ENCODE measurements at regions not wholly inside any gene's neighbourhood (a gene's known extent, or its start where the extent isn't known, plus 50 kb on each side); places are given as distances from the start of the nearest gene placed in this dataset.

DNA sequence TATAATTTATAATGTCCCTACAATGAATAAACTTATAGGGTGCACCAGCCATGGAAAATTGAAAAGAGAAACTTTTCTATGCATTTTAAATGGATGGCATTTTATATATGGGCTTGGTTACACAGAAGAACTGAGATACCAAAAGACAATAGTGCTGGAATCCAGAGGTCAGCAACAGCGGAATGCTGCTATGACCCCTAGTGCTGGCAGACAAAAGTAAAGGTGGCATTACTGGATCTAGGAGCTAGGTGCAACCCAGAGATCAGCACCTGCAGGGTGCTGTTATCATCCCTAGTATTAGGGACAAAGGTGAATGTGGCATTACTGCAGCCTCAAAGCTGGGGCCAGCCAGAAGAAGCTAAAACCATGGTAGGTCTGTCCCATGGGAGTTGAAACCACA, 392.7 kb upstream of the ST6GAL2 start:
- no peaks in the 10 kb centered on the region for H3K27me3 ChIP-seq (ENCODE audit: control insufficient read depth, insufficient read depth, low read length)
- no peak overlapping the region for H3K4me3 ChIP-seq (ENCODE audit: insufficient read depth, low read depth, low read length)
- no peak for DNase-seq
- no peaks in the 10 kb centered on the region for H3K36me3 ChIP-seq (replicated peaks; ENCODE audit: control insufficient read depth, insufficient read depth, low read length)

DNA sequence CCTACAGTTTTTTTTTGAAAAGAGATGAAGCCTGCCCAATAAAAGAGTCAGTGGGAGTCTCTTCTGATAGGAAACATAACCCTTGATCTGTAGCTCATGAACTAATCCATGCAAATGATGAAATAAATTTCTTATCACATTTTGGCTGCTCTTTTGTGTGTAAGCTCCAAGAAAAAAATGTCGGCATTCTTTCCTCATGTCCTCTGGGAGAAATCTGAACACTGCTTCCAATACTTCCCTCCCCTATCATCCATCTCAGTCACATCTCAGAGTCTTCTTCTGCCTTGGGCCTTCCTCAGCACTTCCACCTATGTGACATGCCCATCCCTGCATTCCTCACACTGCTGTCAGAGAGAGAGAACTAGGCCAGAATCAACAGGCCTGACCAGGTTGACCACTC, 395.7 kb upstream of the ST6GAL2 start:
- DNase-seq: no peak
- Histone ChIP-seq H3K27me3 (ENCODE audit: control insufficient read depth, insufficient read depth, low read length) (no peaks in the 10 kb centered on the region), H3K4me3 (ENCODE audit: insufficient read depth, low read depth, low read length) (no peak overlapping the region), H3K36me3 (replicated peaks; ENCODE audit: control insufficient read depth, insufficient read depth, low read length) (no peaks in the 10 kb centered on the region)

- no peaks in the 10 kb centered on the region for H3K27me3 ChIP-seq (ENCODE audit: control insufficient read depth, insufficient read depth, low read length)
- no peak overlapping the region for H3K4me3 ChIP-seq (ENCODE audit: insufficient read depth, low read depth, low read length)
- H3K36me3 ChIP-seq (replicated peaks; ENCODE audit: control insufficient read depth, insufficient read depth, low read length): no peaks in the 10 kb centered on the region
- DNase-seq: no peak
Observed at GRCh38 chr2:107282135-107282534, 396.2 kb upstream of the ST6GAL2 start.

DNA sequence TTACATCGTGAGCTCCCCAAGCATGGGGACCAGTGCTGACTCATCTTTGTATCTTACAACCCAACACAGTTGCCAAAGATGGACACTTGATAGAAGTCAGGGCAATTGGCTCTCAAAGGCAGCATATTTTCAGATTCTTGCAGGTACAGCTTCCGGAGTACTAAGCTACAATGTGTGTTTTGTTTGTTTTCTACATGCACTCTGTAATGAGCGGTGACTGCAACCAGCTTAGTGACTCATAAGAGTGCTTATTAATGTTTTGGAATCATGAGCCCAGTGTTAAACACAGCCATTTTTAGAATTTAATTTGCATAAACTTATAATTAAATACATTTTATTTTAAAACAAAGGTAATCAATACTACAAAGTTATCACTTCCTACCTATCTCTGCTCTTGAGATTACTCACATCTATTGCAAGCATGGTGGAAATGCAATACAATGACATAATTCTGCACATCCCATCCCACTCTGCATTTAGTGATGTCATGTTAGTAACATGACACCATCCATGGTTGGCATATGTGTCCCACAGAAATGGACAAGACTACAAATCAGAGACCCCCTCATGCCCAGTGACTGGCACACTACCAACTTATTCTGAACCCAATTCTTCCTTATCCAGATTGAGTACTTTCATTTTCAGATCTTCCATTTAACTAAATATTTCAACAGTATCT, 399.8 kb upstream of the ST6GAL2 start:
- Histone ChIP-seq H3K4me3 (ENCODE audit: insufficient read depth, low read depth, low read length) (no peak overlapping the region), H3K27me3 (ENCODE audit: control insufficient read depth, insufficient read depth, low read length) (no peaks in the 10 kb centered on the region), H3K36me3 (replicated peaks; ENCODE audit: control insufficient read depth, insufficient read depth, low read length) (no peaks in the 10 kb centered on the region)
- no peak for DNase-seq

DNA sequence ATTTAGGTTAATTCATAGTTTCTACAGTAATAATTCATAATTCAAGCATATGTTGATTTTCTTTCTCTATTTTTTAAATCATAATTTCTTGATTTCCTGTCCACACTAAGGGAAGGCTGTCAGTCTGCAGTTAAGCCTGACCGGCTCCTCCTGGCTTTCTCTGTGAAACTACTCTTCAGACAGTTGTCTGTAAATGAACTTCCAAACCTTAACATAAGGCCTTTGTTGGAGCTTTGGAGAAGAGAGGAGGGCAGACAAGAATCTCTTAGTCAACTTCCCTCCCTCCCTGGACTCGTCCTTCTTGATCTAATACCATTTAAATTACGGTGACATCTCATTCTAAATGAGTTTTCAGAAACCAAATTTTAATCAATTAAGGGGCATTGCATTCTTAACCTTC, 404.1 kb upstream of the ST6GAL2 start:
- H3K27me3 ChIP-seq (ENCODE audit: control insufficient read depth, insufficient read depth, low read length): no peaks in the 10 kb centered on the region
- no peak for DNase-seq

GRCh38 chr2:107303964-107304363, 418.0 kb upstream of the ST6GAL2 start:
- Histone ChIP-seq H3K36me3 (replicated peaks; ENCODE audit: control insufficient read depth, insufficient read depth, low read length) (no peaks in the 10 kb centered on the region), H3K4me3 (ENCODE audit: insufficient read depth, low read depth, low read length) (no peak overlapping the region), H3K27me3 (ENCODE audit: control insufficient read depth, insufficient read depth, low read length) (no peaks in the 10 kb centered on the region)
- no peak for DNase-seq

More for the DNA sequence above, 404.1 kb upstream of the ST6GAL2 start:
- Histone ChIP-seq H3K36me3 (replicated peaks; ENCODE audit: control insufficient read depth, insufficient read depth, low read length) (no peaks in the 10 kb centered on the region), H3K4me3 (ENCODE audit: insufficient read depth, low read depth, low read length) (no peak overlapping the region)

- Histone ChIP-seq H3K36me3 (replicated peaks; ENCODE audit: control insufficient read depth, insufficient read depth, low read length) (no peaks in the 10 kb centered on the region), H3K4me3 (ENCODE audit: insufficient read depth, low read depth, low read length) (no peak overlapping the region), H3K27me3 (ENCODE audit: control insufficient read depth, insufficient read depth, low read length) (no peaks in the 10 kb centered on the region)
- DNase-seq: no peak
Observed at GRCh38 chr2:107305966-107306365, 420.0 kb upstream of the ST6GAL2 start.

DNA sequence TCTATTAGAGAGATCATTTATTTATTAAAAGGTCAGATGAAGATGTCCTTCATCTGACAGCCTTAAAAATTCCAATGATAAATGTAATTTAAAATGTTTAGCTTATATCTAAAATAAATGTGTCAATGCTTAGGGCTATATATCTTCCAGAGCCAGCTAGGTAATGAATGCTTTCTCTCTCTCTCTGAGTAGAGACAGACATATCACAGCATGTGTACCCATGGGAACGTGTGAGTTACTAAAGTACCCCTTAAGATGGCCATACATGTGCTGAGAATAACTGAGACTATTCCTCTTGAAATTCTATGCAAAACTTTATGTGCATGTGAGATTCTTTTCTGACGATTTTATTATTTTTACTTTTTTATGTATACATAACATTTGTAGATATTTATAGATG, 420.9 kb upstream of the ST6GAL2 start:
- no peaks in the 10 kb centered on the region for H3K36me3 ChIP-seq (replicated peaks; ENCODE audit: control insufficient read depth, insufficient read depth, low read length)
- DNase-seq: no peak
- H3K27me3 ChIP-seq (ENCODE audit: control insufficient read depth, insufficient read depth, low read length): no peaks in the 10 kb centered on the region
- H3K4me3 ChIP-seq (ENCODE audit: insufficient read depth, low read depth, low read length): no peak overlapping the region

DNA sequence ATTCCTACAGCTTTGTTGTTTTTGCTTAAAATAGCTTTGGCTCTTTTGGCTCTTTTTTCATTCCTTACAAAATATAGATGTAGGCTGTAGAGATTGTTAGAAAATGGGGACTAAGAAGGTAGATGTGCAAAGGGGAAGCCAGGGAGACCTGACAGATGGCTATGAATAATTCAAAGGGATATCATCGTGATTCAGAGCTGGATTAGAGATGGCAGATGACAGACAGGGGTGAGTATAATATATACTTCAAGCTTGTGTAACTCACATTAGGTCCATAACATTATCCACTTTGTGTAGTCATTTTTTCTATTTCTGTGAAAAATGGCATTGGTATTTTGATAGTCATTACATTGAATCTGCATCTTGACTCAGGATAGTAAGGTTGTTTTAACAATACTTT, 422.9 kb upstream of the ST6GAL2 start:
- Histone ChIP-seq H3K36me3 (replicated peaks; ENCODE audit: control insufficient read depth, insufficient read depth, low read length) (no peaks in the 10 kb centered on the region), H3K27me3 (ENCODE audit: control insufficient read depth, insufficient read depth, low read length) (no peaks in the 10 kb centered on the region), H3K4me3 (ENCODE audit: insufficient read depth, low read depth, low read length) (no peak overlapping the region)
- DNase-seq: no peak

- no peak for DNase-seq
- Histone ChIP-seq H3K36me3 (replicated peaks; ENCODE audit: control insufficient read depth, insufficient read depth, low read length) (no peaks in the 10 kb centered on the region), H3K4me3 (ENCODE audit: insufficient read depth, low read depth, low read length) (no peak overlapping the region), H3K27me3 (ENCODE audit: control insufficient read depth, insufficient read depth, low read length) (no peaks in the 10 kb centered on the region)
Observed at GRCh38 chr2:107312240-107312639, 426.3 kb upstream of the ST6GAL2 start.

- DNase-seq: no peak
- H3K36me3 ChIP-seq (replicated peaks; ENCODE audit: control insufficient read depth, insufficient read depth, low read length): no peaks in the 10 kb centered on the region
- H3K4me3 ChIP-seq (ENCODE audit: insufficient read depth, low read depth, low read length): no peak overlapping the region
- no peaks in the 10 kb centered on the region for H3K27me3 ChIP-seq (ENCODE audit: control insufficient read depth, insufficient read depth, low read length)
Observed at GRCh38 chr2:107313316-107313715, 427.3 kb upstream of the ST6GAL2 start.

- no peak for DNase-seq
- Histone ChIP-seq H3K36me3 (replicated peaks; ENCODE audit: control insufficient read depth, insufficient read depth, low read length) (no peaks in the 10 kb centered on the region), H3K27me3 (ENCODE audit: control insufficient read depth, insufficient read depth, low read length) (no peaks in the 10 kb centered on the region), H3K4me3 (ENCODE audit: insufficient read depth, low read depth, low read length) (no peak overlapping the region)
Observed at GRCh38 chr2:107320881-107321280, 434.9 kb upstream of the ST6GAL2 start.

DNA sequence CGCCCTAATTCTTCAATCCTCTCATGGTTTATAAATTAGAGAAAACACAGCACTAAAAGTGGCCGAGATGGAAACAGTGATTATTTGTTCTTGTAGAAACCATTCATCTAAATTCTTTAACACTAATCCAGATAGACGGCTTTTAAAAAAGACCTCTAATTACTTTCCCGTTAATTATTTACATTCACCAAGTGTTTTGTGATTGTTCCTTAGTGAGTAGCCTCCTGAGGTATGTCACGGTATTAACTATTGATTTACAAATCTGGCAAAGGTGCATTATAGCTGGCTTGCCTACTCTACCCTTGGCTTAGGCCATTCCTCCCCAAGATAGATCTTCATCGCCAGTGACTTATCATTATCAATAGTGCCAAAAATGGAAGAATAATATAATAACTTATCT, 436.4 kb upstream of the ST6GAL2 start:
- H3K4me3 ChIP-seq (ENCODE audit: insufficient read depth, low read depth, low read length): no peak overlapping the region
- H3K36me3 ChIP-seq (replicated peaks; ENCODE audit: control insufficient read depth, insufficient read depth, low read length): no peaks in the 10 kb centered on the region
- DNase-seq: no peak
- no peaks in the 10 kb centered on the region for H3K27me3 ChIP-seq (ENCODE audit: control insufficient read depth, insufficient read depth, low read length)

- Histone ChIP-seq H3K36me3 (replicated peaks; ENCODE audit: control insufficient read depth, insufficient read depth, low read length) (no peaks in the 10 kb centered on the region), H3K4me3 (ENCODE audit: insufficient read depth, low read depth, low read length) (no peak overlapping the region), H3K27me3 (ENCODE audit: control insufficient read depth, insufficient read depth, low read length) (no peaks in the 10 kb centered on the region)
- DNase-seq: no peak
Observed at GRCh38 chr2:107323946-107324565, 438.1 kb upstream of the ST6GAL2 start.

DNA sequence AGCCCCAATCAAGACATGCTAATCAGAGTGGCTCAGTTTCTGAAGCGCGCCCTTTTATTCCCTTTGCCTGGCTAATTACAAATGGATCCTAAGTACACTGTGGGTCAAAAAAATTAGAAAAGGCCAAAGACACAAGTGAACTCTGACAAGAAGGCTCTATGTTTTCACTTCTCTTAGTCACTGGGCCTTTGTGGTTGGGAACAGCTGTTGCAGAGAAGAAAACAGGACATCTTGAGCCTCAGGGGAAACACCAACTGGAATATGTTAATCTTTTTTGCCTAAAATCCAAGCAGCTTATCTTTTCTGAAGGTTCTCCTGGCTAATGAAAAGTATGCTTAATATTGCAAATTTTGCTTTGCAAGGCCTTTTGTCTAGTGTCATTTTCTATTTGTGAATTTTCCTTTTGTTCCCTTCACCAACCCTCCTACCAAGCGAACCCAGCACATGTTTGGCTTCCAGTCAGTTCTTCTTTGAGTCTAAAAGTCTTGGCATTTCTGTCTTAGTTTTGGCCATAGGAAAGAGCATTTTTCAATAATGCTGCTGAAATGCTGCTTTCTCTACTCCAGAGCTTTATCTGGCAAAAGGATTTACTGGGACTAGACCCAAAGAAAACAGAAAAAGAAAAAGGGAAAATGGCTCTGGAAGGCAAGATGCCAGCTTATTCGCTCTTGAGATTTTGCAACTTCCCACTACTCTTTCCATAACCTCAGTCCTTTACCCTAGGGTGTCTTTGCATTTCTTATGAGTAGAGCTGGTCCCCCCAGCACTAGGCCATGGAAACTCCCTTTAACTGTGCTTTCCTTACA, 440.2 kb upstream of the ST6GAL2 start:
- Histone ChIP-seq H3K36me3 (replicated peaks; ENCODE audit: control insufficient read depth, insufficient read depth, low read length) (no peaks in the 10 kb centered on the region), H3K4me3 (ENCODE audit: insufficient read depth, low read depth, low read length) (no peak overlapping the region), H3K27me3 (ENCODE audit: control insufficient read depth, insufficient read depth, low read length) (no peaks in the 10 kb centered on the region)
- DNase-seq: no peak
